ENCODE measurements at regions not wholly inside any gene's neighbourhood (a gene's known extent, or its start where the extent isn't known, plus 50 kb on each side); places are given as distances from the start of the nearest gene placed in this dataset.

DNA sequence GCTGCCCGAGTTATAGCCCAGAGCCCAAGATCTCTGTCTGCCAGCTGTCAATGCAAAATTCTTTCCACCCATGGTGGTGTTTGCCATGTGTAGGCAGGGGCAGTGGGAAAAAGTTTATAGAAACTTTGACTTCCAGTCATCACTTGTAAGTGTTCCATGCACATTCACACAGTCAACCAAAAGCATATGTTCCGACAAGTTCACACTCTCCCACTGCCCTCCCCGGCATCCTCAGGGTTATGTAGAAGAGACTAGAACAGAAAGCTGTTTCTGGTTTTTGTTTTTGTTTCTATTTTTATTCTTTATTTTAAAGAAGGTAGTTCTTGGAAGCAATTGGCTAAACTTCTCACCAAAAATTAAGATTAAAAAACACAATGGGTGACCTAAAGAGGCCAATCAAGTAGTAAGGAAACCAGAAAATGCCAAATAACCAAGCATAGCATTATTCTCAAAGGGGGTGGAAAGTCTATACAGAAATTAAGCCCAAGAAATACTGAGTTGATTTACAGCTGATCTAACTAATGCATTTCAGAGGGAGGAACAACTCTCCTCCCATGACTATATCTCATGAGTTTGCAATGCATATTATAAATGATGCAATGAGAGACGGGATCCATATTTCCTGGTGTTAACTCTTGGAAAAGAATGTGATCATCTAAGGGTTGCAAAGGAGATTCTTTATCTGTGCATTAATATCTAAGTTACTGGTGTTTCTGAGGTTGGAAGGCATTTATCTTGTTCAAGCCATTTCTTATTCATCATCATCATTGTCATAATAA lies 91.5 kb upstream of the ETS2 start:
- TF ChIP-seq, protein P1, sequence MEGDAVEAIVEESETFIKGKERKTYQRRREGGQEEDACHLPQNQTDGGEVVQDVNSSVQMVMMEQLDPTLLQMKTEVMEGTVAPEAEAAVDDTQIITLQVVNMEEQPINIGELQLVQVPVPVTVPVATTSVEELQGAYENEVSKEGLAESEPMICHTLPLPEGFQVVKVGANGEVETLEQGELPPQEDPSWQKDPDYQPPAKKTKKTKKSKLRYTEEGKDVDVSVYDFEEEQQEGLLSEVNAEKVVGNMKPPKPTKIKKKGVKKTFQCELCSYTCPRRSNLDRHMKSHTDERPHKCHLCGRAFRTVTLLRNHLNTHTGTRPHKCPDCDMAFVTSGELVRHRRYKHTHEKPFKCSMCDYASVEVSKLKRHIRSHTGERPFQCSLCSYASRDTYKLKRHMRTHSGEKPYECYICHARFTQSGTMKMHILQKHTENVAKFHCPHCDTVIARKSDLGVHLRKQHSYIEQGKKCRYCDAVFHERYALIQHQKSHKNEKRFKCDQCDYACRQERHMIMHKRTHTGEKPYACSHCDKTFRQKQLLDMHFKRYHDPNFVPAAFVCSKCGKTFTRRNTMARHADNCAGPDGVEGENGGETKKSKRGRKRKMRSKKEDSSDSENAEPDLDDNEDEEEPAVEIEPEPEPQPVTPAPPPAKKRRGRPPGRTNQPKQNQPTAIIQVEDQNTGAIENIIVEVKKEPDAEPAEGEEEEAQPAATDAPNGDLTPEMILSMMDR (IDR thresholded peaks at IDR 0.05 in 4 of 5, conservative IDR thresholded peaks at IDR 0.05 in 1 of 5), result no peak
- no peak for TF ChIP-seq POLR2A (IDR thresholded peaks at IDR 0.05)
